Mammary epithelial cell (primary cell): ENCODE measurements at regions not wholly inside any gene's neighbourhood (a gene's known extent, or its start where the extent isn't known, plus 50 kb on each side); places are given as distances from the start of the nearest gene placed in this dataset.

Experiments
- CTCF ChIP-seq, 2 donors: IDR thresholded peaks in 1 of 2; conservative IDR thresholded peaks in 1 of 2; 2 replicates each; pipeline ENCODE4 v1.5.1; 2011 to 2012; ENCODE audit warnings: inconsistent platforms in 2 of 2, low read length in 2 of 2, mild to moderate bottlenecking in 2 of 2, control low read depth in 1 of 2, low read depth in 1 of 2; ENCODE audit not compliant: insufficient read depth in 1 of 2; ENCODE audit errors: extremely low read depth in 1 of 2
- EZH2 ChIP-seq: IDR thresholded peaks from 2 replicates; pipeline ENCODE4 v1.6.1; 2012; ENCODE audit warnings: low read length, inconsistent platforms, borderline replicate concordance

GRCh38 chr5:143693651-143694252 lies 118.2 kb upstream of the HMHB1 start:
- TF ChIP-seq CTCF (conservative IDR thresholded peaks at IDR 0.05 in 1 of 2, IDR thresholded peaks at IDR 0.05 in 1 of 2; ENCODE audit: extremely low read depth in 1 of 2, insufficient read depth in 1 of 2, low read depth in 1 of 2, low read length in 2 of 2): no peak
- no peak for TF ChIP-seq EZH2
